AG09319 (cell line): ENCODE measurements at regions not wholly inside any gene's neighbourhood (a gene's known extent, or its start where the extent isn't known, plus 50 kb on each side); places are given as distances from the start of the nearest gene placed in this dataset.

Source experiments
- DNase-seq: peaks from one replicate; pipeline ENCODE4 v3.0.0-alpha.2; 2010; ENCODE audit warnings: low read depth; ENCODE audit errors: extremely low read depth
- TF ChIP-seq, protein P1 (sequence below): IDR thresholded peaks from 2 replicates; pipeline ENCODE4 v1.5.1; 2011; ENCODE audit warnings: low read depth, mild to moderate bottlenecking, inconsistent platforms, low read length, moderate library complexity

GRCh38 chr7:31398815-31399214, 58.3 kb upstream of the NEUROD6 start:
- TF ChIP-seq, protein P1, sequence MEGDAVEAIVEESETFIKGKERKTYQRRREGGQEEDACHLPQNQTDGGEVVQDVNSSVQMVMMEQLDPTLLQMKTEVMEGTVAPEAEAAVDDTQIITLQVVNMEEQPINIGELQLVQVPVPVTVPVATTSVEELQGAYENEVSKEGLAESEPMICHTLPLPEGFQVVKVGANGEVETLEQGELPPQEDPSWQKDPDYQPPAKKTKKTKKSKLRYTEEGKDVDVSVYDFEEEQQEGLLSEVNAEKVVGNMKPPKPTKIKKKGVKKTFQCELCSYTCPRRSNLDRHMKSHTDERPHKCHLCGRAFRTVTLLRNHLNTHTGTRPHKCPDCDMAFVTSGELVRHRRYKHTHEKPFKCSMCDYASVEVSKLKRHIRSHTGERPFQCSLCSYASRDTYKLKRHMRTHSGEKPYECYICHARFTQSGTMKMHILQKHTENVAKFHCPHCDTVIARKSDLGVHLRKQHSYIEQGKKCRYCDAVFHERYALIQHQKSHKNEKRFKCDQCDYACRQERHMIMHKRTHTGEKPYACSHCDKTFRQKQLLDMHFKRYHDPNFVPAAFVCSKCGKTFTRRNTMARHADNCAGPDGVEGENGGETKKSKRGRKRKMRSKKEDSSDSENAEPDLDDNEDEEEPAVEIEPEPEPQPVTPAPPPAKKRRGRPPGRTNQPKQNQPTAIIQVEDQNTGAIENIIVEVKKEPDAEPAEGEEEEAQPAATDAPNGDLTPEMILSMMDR = no peak
- no peak for DNase-seq

- TF ChIP-seq, protein P1 = no peak
- no peak for DNase-seq
These were observed 66.7 kb upstream of the NEUROD6 start for GRCh38 chr7:31407178-31407676.

- TF ChIP-seq, protein P1 = no peak
- no peak for DNase-seq
These were observed 67.7 kb upstream of the NEUROD6 start for GRCh38 chr7:31408140-31408729.

DNA sequence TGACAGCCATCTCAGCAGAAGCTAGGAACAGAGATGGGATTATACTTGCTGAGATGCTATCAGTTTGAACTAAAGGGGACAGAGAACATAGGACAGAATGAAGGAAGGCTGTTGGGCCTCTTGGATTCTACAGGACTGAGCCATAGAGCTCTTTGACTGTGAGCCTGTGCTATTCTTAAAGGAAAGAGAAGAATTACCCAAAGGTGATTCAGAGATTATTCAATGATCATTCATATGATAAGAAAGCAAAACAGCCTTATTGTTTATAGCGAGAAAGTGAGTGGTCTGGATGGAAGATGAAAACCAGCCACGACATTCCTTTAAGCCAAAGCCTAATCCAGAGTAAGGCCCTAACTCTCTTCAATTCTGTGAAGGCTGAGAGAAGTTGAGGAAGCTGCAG, 69.7 kb upstream of the NEUROD6 start:
- DNase-seq = no peak
- TF ChIP-seq, protein P1 = no peak

- TF ChIP-seq, protein P1 = no peak
These were observed 70.9 kb upstream of the NEUROD6 start for GRCh38 chr7:31411416-31411815.

DNA sequence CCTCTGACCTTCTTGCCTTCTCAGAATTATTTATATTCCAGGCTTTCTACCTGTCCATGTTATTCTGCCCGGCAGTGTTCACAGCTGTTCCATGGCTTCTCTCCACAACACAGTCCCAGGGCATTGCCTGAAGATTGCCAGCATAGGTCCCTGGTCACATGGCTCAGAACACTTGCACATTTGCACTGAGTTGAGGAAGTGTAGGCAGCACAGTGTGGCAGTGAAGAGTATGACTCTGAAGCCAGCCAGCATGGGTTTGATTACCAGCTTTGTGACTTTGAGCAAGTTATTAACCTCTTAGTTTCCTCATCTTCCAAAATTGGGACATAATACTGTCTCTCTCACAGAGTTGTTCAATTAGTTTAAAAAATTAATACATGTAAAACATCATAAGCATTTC, 73.2 kb upstream of the NEUROD6 start:
- TF ChIP-seq, protein P1 = no peak

More at GRCh38 chr7:31411416-31411815, 70.9 kb upstream of the NEUROD6 start:
- DNase-seq = no peak

GRCh38 chr7:31416381-31416870, 75.9 kb upstream of the NEUROD6 start:
- no peak for DNase-seq
- TF ChIP-seq, protein P1 = no peak

More for the DNA sequence above, 73.2 kb upstream of the NEUROD6 start:
- no peak for DNase-seq
